H1 (cell line): ENCODE measurements at regions not wholly inside any gene's neighbourhood (a gene's known extent, or its start where the extent isn't known, plus 50 kb on each side); places are given as distances from the start of the nearest gene placed in this dataset.

Source experiments
- CTCF ChIA-PET: fragments of 300-600 bp; sonication (Branson Sonifier 250); formaldehyde crosslinking; loops from one replicate; lab custom pipeline; 2021; ENCODE audit not compliant: partially characterized antibody; lab: Charles Lee
- POLR2A ChIA-PET: fragments of 300-600 bp; sonication (Branson Sonifier 250); formaldehyde crosslinking; loops from one replicate; lab custom pipeline; 2021; ENCODE audit warnings: inconsistent platforms; ENCODE audit not compliant: partially characterized antibody; lab: Charles Lee
- DNase-seq, 2 experiments: peaks; one replicate each; pipeline versions ENCODE4 v3.0.0 to v3.0.0-alpha.2; 2010 to 2022; ENCODE audit warnings: low spot score in 2 of 2, low read depth in 1 of 2, mixed read lengths in 1 of 2
- FAIRE-seq: peaks from 2 replicates; lab custom pipeline; 2011; peaks lifted over from hg19 to GRCh38; lab: Jason Lieb, UNC
- H2AFZ ChIP-seq: 2 replicates; pipeline ENCODE4 v1.8.1; 2012; ENCODE audit warnings: low read length, inconsistent platforms
- H2AK5ac ChIP-seq: 2 replicates; pipeline ENCODE4 v1.6.1; 2013; ENCODE audit warnings: low read depth, low read length
- H2BK120ac ChIP-seq: replicated peaks from 2 replicates; pipeline ENCODE3; 2013; ENCODE audit warnings: low read depth, low read length, inconsistent platforms
- H2BK12ac ChIP-seq: 2 replicates; pipeline ENCODE4 v1.6.1; 2013; ENCODE audit warnings: low read depth, low read length
- H2BK15ac ChIP-seq: 2 replicates; pipeline ENCODE4 v1.6.1; 2013; ENCODE audit warnings: low read length
- H2BK20ac ChIP-seq: 2 replicates; pipeline ENCODE4 v1.6.1; 2013; ENCODE audit warnings: low read length
- H2BK5ac ChIP-seq: 2 replicates; pipeline ENCODE4 v1.6.1; 2013; ENCODE audit warnings: low read depth, low read length
- H3K14ac ChIP-seq: 2 replicates; pipeline ENCODE4 v1.6.1; 2013; ENCODE audit warnings: inconsistent platforms; ENCODE audit not compliant: insufficient read length
- H3K18ac ChIP-seq: 2 replicates; pipeline ENCODE4 v1.6.1; 2013; ENCODE audit warnings: low read length; ENCODE audit errors: extremely low read depth
- H3K23ac ChIP-seq: 2 replicates; pipeline ENCODE4 v1.6.1; 2013; ENCODE audit warnings: inconsistent platforms; ENCODE audit not compliant: insufficient read length
- H3K23me2 ChIP-seq: 2 replicates; pipeline ENCODE4 v1.6.1; 2013; ENCODE audit warnings: low read depth, low read length
- H3K27ac ChIP-seq: 2 replicates; pipeline ENCODE4 v1.6.1; 2011; ENCODE audit warnings: low read depth, low read length, inconsistent platforms
- H3K27me3 ChIP-seq, 4 experiments: replicated peaks in 1 of 4; 1 replicate in 1 of 4; 2 replicates in 3 of 4; pipeline versions ENCODE4 v1.6.1 to v1.8.1; 2011 to 2013; ENCODE audit warnings: low read length in 3 of 4, mild to moderate bottlenecking in 3 of 4, inconsistent platforms in 2 of 4, mixed read lengths in 2 of 4, moderate library complexity in 1 of 4; ENCODE audit not compliant: control insufficient read depth in 3 of 4, insufficient read depth in 3 of 4; ENCODE audit errors: extremely low read depth in 1 of 4
- H3K36me3 ChIP-seq, 4 experiments: 2 replicates each; pipeline versions ENCODE4 v1.6.1 to v1.8.1; 2011 to 2013; ENCODE audit warnings: mild to moderate bottlenecking in 4 of 4, low read length in 3 of 4, moderate library complexity in 2 of 4, control low read depth in 1 of 4, inconsistent platforms in 1 of 4; ENCODE audit not compliant: insufficient read depth in 4 of 4, control insufficient read depth in 2 of 4
- H3K4ac ChIP-seq: replicated peaks from 2 replicates; pipeline ENCODE3; 2013; ENCODE audit warnings: low read length, low read depth, mixed read lengths, inconsistent platforms; ENCODE audit not compliant: insufficient read length
- H3K4me1 ChIP-seq, 4 experiments: replicated peaks in 1 of 4; 1 replicate in 1 of 4; 2 replicates in 3 of 4; pipeline versions ENCODE4 v1.6.1 to v1.8.1; 2011 to 2013; ENCODE audit warnings: low read length in 3 of 4, inconsistent platforms in 2 of 4, mixed read lengths in 1 of 4; ENCODE audit not compliant: insufficient read depth in 4 of 4, control insufficient read depth in 3 of 4
- H3K4me2 ChIP-seq, 2 experiments: 2 replicates each; pipeline versions ENCODE4 v1.6.1 to v1.8.1; 2011 to 2013; ENCODE audit warnings: low read depth in 2 of 2, low read length in 2 of 2, control low read depth in 1 of 2, inconsistent platforms in 1 of 2, mild to moderate bottlenecking in 1 of 2; ENCODE audit not compliant: insufficient read depth in 1 of 2
- H3K4me3 ChIP-seq, 4 experiments: fragments of 200-600, 300-600 bp in 1 of 4; sonication (generic), shearing (Covaris generic), sonication (Bioruptor Twin) in 1 of 4; 2 replicates each; pipeline versions ENCODE4 v1.5.1 to v1.8.1; 2011 to 2016; ENCODE audit warnings: low read length in 4 of 4, low read depth in 3 of 4, control low read depth in 2 of 4, inconsistent platforms in 2 of 4, mild to moderate bottlenecking in 2 of 4, mixed read lengths in 1 of 4, moderate library complexity in 1 of 4; ENCODE audit not compliant: insufficient read depth in 2 of 4; ENCODE audit errors: extremely low read depth in 1 of 4
- H3K56ac ChIP-seq: replicated peaks from 2 replicates; pipeline ENCODE3; 2013; ENCODE audit warnings: low read depth, mild to moderate bottlenecking, mixed read lengths, low read length, inconsistent platforms; ENCODE audit not compliant: insufficient read length
- H3K79me1 ChIP-seq: 2 replicates; pipeline ENCODE4 v1.6.1; 2013; ENCODE audit warnings: low read depth, low read length, control low read depth
- H3K79me2 ChIP-seq, 2 experiments: 2 replicates each; pipeline versions ENCODE4 v1.6.1 to v1.8.1; 2012 to 2013; ENCODE audit warnings: low read length in 2 of 2, mild to moderate bottlenecking in 2 of 2, inconsistent platforms in 1 of 2; ENCODE audit not compliant: insufficient read depth in 2 of 2, control insufficient read depth in 1 of 2
- H3K9ac ChIP-seq, 4 experiments: replicated peaks in 1 of 4; 1 replicate in 1 of 4; 2 replicates in 3 of 4; pipeline versions ENCODE4 v1.6.1 to v1.8.1; 2011 to 2013; ENCODE audit warnings: low read depth in 3 of 4, low read length in 3 of 4, control low read depth in 2 of 4, mild to moderate bottlenecking in 2 of 4, moderate library complexity in 2 of 4, inconsistent platforms in 1 of 4; ENCODE audit errors: extremely low read depth in 1 of 4
- H3K9me3 ChIP-seq, 2 experiments: 2 replicates each; pipeline versions ENCODE4 v1.6.1 to v1.8.1; 2012 to 2013; ENCODE audit warnings: mild to moderate bottlenecking in 2 of 2, moderate library complexity in 2 of 2, control low read depth in 1 of 2, inconsistent platforms in 1 of 2, low read depth in 1 of 2, low read length in 1 of 2, mixed read lengths in 1 of 2; ENCODE audit not compliant: insufficient read depth in 2 of 2
- H4K20me1 ChIP-seq, 2 experiments: replicated peaks in 1 of 2; 2 replicates each; pipeline versions ENCODE3 to v1.8.1; 2011 to 2013; ENCODE audit warnings: inconsistent platforms in 2 of 2, low read length in 2 of 2, mild to moderate bottlenecking in 1 of 2; ENCODE audit not compliant: insufficient read depth in 2 of 2, control insufficient read depth in 1 of 2
- H4K5ac ChIP-seq: 2 replicates; pipeline ENCODE4 v1.6.1; 2013; ENCODE audit warnings: low read length, low read depth, mixed read lengths, inconsistent platforms; ENCODE audit not compliant: insufficient read length
- H4K8ac ChIP-seq: 2 replicates; pipeline ENCODE4 v1.8.0; 2013; ENCODE audit warnings: mild to moderate bottlenecking, moderate library complexity, low read length, inconsistent platforms; ENCODE audit not compliant: insufficient read depth; ENCODE audit errors: extremely low read depth
- H4K91ac ChIP-seq: replicated peaks from 2 replicates; pipeline ENCODE3; 2013; ENCODE audit warnings: low read length, mixed read lengths, inconsistent platforms; ENCODE audit not compliant: insufficient read length
- BCL11A ChIP-seq, 2 experiments: IDR thresholded peaks; one replicate each; pipeline ENCODE4 v1.6.1; 2011; ENCODE audit warnings: low read depth in 2 of 2, low read length in 2 of 2, mild to moderate bottlenecking in 2 of 2
- BRCA1 ChIP-seq: IDR thresholded peaks from 2 replicates; pipeline ENCODE4 v1.6.1; 2012; ENCODE audit warnings: low read depth, low read length, improper control_type of control experiment
- CBX5 ChIP-seq: fragments of 300-800, 300-1000 bp; sonication (generic); IDR thresholded peaks from 2 replicates; pipeline ENCODE4 v1.7.1; 2016; ENCODE audit warnings: antibody characterized with exemption, low read length, low read depth
- CHD1 ChIP-seq: IDR thresholded peaks from 2 replicates; pipeline ENCODE4 v1.6.1; 2012; ENCODE audit warnings: low read depth, low read length, improper control_type of control experiment
- GTF2F1 ChIP-seq: IDR thresholded peaks from 2 replicates; pipeline ENCODE4 v1.6.1; 2012; ENCODE audit warnings: low read depth, low read length, improper control_type of control experiment, borderline replicate concordance
- KDM1A ChIP-seq: fragments of 200-600, 300-600 bp; sonication (generic); IDR thresholded peaks from 2 replicates; pipeline ENCODE4 v1.7.1; 2016; ENCODE audit warnings: mild to moderate bottlenecking, low read length, borderline replicate concordance
- KDM5A ChIP-seq: fragments of 200-600 bp; IDR thresholded peaks from 2 replicates; pipeline ENCODE4 v1.7.1; 2012; ENCODE audit warnings: mild to moderate bottlenecking, low read length, inconsistent platforms, mixed read lengths
- NRF1 ChIP-seq: IDR thresholded peaks from 2 replicates; pipeline ENCODE4 v1.6.1; 2011; ENCODE audit warnings: mild to moderate bottlenecking, low read depth, low read length, improper control_type of control experiment
- POLR2A ChIP-seq, 2 experiments: IDR thresholded peaks; 1 replicate in 1 of 2; 2 replicates in 1 of 2; pipeline ENCODE4 v1.6.1; 2011; ENCODE audit warnings: low read depth in 2 of 2, low read length in 2 of 2, mild to moderate bottlenecking in 2 of 2; ENCODE audit errors: control extremely low read depth in 1 of 2
- POU5F1 ChIP-seq: IDR thresholded peaks from 2 replicates; pipeline ENCODE4 v1.6.1; 2011; ENCODE audit warnings: low read depth, mild to moderate bottlenecking, low read length, moderate library complexity
- RFX5 ChIP-seq: IDR thresholded peaks from 2 replicates; pipeline ENCODE4 v1.6.1; 2011; ENCODE audit warnings: low read depth, low read length, improper control_type of control experiment, borderline replicate concordance
- RNF2 ChIP-seq: fragments of 200-900, 300-1000 bp; sonication (generic); IDR thresholded peaks from 2 replicates; pipeline ENCODE4 v1.7.1; 2016; ENCODE audit warnings: borderline replicate concordance, low read depth, mild to moderate bottlenecking, antibody characterized with exemption, low read length; ENCODE audit not compliant: poor library complexity, severe bottlenecking; ENCODE audit errors: missing control alignments
- SP2 ChIP-seq: IDR thresholded peaks from 2 replicates; pipeline ENCODE4 v1.6.1; 2012; ENCODE audit warnings: mild to moderate bottlenecking, low read length, inconsistent platforms
- SUZ12 ChIP-seq: fragments of 200-600 bp; sonication (generic); IDR thresholded peaks from 2 replicates; pipeline ENCODE4 v1.6.1; 2012; ENCODE audit warnings: mild to moderate bottlenecking, inconsistent platforms, low read length, moderate library complexity, mixed read lengths
- TBP ChIP-seq: IDR thresholded peaks from 2 replicates; pipeline ENCODE4 v1.6.1; 2011; ENCODE audit warnings: low read depth, low read length, improper control_type of control experiment
- TEAD4 ChIP-seq: IDR thresholded peaks from 2 replicates; pipeline ENCODE4 v1.6.1; 2012; ENCODE audit warnings: low read depth, low read length, inconsistent platforms, mixed read lengths
- WGBS, 2 experiments: shearing (Covaris generic) in 1 of 2; methylation state at CpG; one replicate each; pipeline versions ENCODE4 v1.1.6 to v1.1.7; 2013 to 2015; ENCODE audit warnings: low lambda C conversion rate in 2 of 2, mixed read lengths in 2 of 2, inconsistent platforms in 1 of 2, low coverage in 1 of 2, missing lambda C conversion rate in 1 of 2; ENCODE audit not compliant: insufficient replicate concordance in 2 of 2, insufficient coverage in 1 of 2, insufficient read length in 1 of 2; ENCODE audit errors: extremely low coverage in 1 of 2, missing lambda C conversion rate in 1 of 2; 5-methylcytosine and 5-hydroxymethylcytosine counted together

DNA sequence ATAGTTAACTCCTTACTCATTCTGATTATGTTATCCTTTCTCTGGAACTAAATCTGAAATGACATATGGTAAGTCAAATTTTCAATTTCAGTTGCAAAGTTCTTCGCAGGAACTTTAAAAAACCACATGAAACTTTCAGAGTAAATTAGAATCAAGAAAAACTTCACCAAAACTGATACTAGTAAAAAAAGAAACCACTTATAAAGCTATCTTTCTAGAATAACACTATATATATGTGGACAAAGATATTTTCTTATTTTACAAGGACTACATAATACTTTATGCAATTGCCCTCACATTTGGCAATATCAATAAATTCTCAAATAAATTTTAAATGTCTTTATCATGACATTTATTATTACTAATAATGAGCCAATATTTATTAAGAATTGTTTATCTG, 1847.1 kb upstream of the NUDT12 start:
- no peak overlapping the region for H2BK120ac ChIP-seq
- TF ChIP-seq BCL11A (IDR thresholded peaks at IDR 0.05; ENCODE audit: low read depth in 2 of 2, low read length in 2 of 2) (no peak), RFX5 (no peak), KDM5A (no peak), POLR2A (IDR thresholded peaks at IDR 0.05; ENCODE audit: control extremely low read depth in 1 of 2, low read depth in 2 of 2, low read length in 2 of 2) (no peak), CHD1 (no peak), RNF2 (no peak), GTF2F1 (no peak), SP2 (no peak), TBP (no peak), NRF1 (no peak), CBX5 (no peak), POU5F1 (no peak), KDM1A (no peak), BRCA1 (no peak), TEAD4 (no peak), SUZ12 (no peak)
- H3K79me2 ChIP-seq = no peaks in the 10 kb centered on the region
- H3K23me2 ChIP-seq = no peaks in the 10 kb centered on the region
- H3K4me2 ChIP-seq = no peak overlapping the region
- H3K56ac ChIP-seq = no peak overlapping the region
- H4K20me1 ChIP-seq = no peaks in the 10 kb centered on the region
- no peak overlapping the region for H2AK5ac ChIP-seq
- no peak overlapping the region for H3K9ac ChIP-seq
- no peak for FAIRE-seq
- no peak overlapping the region for H2AFZ ChIP-seq
- H3K79me1 ChIP-seq = no peaks in the 10 kb centered on the region
- POLR2A ChIA-PET = no interaction called here
- H3K27me3 ChIP-seq = no peaks in the 10 kb centered on the region
- H3K18ac ChIP-seq = no peak overlapping the region
- no peak overlapping the region for H2BK12ac ChIP-seq
- WGBS, 2 experiments = 88% methylated on average over 1 of the region's 1 CpG; no CpG with 5 or more reads in 1 of the 2 experiments
- H3K9me3 ChIP-seq = no peaks in the 10 kb centered on the region
- H4K5ac ChIP-seq = no peak overlapping the region
- H3K4me1 ChIP-seq = peaks cover 0 to 7% (median 0%) of the 10 kb centered on the region in 4 experiments; a peak in 1 of 7 replicates
- no peak overlapping the region for H4K91ac ChIP-seq
- H3K4me3 ChIP-seq = no peak overlapping the region
- H4K8ac ChIP-seq = no peak overlapping the region
- H3K27ac ChIP-seq = no peak overlapping the region
- no peak for DNase-seq
- H2BK5ac ChIP-seq = no peak overlapping the region
- no peak overlapping the region for H3K4ac ChIP-seq
- H3K14ac ChIP-seq = no peak overlapping the region
- no peak overlapping the region for H2BK20ac ChIP-seq
- no peak overlapping the region for H3K23ac ChIP-seq
- CTCF ChIA-PET = no interaction called here
- no peaks in the 10 kb centered on the region for H3K36me3 ChIP-seq
- H2BK15ac ChIP-seq = no peak overlapping the region
